IMR-90 (cell line): ENCODE measurements at regions not wholly inside any gene's neighbourhood (a gene's known extent, or its start where the extent isn't known, plus 50 kb on each side); places are given as distances from the start of the nearest gene placed in this dataset.

Experiments
- ATAC-seq: fragments of 200-7000 bp; cut with Tn5 transposase; 2 replicates; pipeline ENCODE4 v1.9.1; 2020; ENCODE audit warnings: low read depth, mild to moderate bottlenecking, moderate library complexity
- BruUV-seq: library from RNA; stranded (reverse); fragments of 400-500 nt; replicated peaks from 2 replicates; lab custom pipeline; 2021; lab: Mats Ljungman, UMichigan
- CTCF ChIA-PET: fragments of 300-600 bp; formaldehyde crosslinking; extraction: SDS; loops from one replicate; lab custom pipeline; 2021; ENCODE audit warnings: antibody characterized with exemption; lab: Yijun Ruan, JAX
- POLR2A ChIA-PET: fragments of 300-600 bp; sonication (Branson Sonifier 250); formaldehyde crosslinking; loops from one replicate; lab custom pipeline; 2022; ENCODE audit warnings: antibody characterized with exemption; ENCODE audit not compliant: unreplicated experiment; lab: Charles Lee
- DNase-seq: peaks from one replicate; pipeline ENCODE4 v3.0.0; 2013
- H2AFZ ChIP-seq: replicated peaks from 2 replicates; pipeline ENCODE3; 2013; ENCODE audit warnings: low read length, mild to moderate bottlenecking; ENCODE audit not compliant: poor library complexity
- H2AK5ac ChIP-seq: 2 replicates; pipeline ENCODE4 v1.6.1; 2013; ENCODE audit warnings: low read depth, low read length, inconsistent platforms
- H2AK9ac ChIP-seq: replicated peaks from 2 replicates; pipeline ENCODE3; 2013; ENCODE audit warnings: mild to moderate bottlenecking, low read depth, low read length, moderate library complexity; ENCODE audit not compliant: poor library complexity
- H2BK120ac ChIP-seq: 2 replicates; pipeline ENCODE4 v1.6.1; 2013; ENCODE audit warnings: low read depth, low read length, inconsistent platforms
- H2BK15ac ChIP-seq: 3 replicates; pipeline ENCODE4 v1.6.1; 2013; ENCODE audit warnings: low read depth, low read length, inconsistent platforms
- H2BK20ac ChIP-seq: 2 replicates; pipeline ENCODE4 v1.6.1; 2013; ENCODE audit warnings: low read depth, mild to moderate bottlenecking, inconsistent platforms, low read length, moderate library complexity
- H2BK5ac ChIP-seq: 2 replicates; pipeline ENCODE4 v1.6.1; 2013; ENCODE audit warnings: mild to moderate bottlenecking, low read depth, low read length, inconsistent platforms; ENCODE audit not compliant: poor library complexity, severe bottlenecking
- H3K14ac ChIP-seq: replicated peaks from 2 replicates; pipeline ENCODE4 v1.6.1; 2013; ENCODE audit warnings: low read depth, low read length, inconsistent platforms
- H3K18ac ChIP-seq: 2 replicates; pipeline ENCODE4 v1.6.1; 2013; ENCODE audit warnings: low read depth, low read length, control low read depth
- H3K23ac ChIP-seq: 2 replicates; pipeline ENCODE4 v1.6.1; 2013; ENCODE audit warnings: low read depth, low read length, inconsistent platforms
- H3K27ac ChIP-seq: 2 replicates; pipeline ENCODE4 v1.5.1; 2013; ENCODE audit warnings: mild to moderate bottlenecking, control low read depth, low read length; ENCODE audit not compliant: insufficient read depth
- H3K27me3 ChIP-seq: 2 replicates; pipeline ENCODE4 v1.6.1; 2013; ENCODE audit warnings: low read length; ENCODE audit not compliant: control insufficient read depth, insufficient read depth
- H3K36me3 ChIP-seq: 2 replicates; pipeline ENCODE4 v1.6.1; 2013; ENCODE audit warnings: low read length, mixed read lengths; ENCODE audit not compliant: control insufficient read depth, insufficient read depth
- H3K4ac ChIP-seq: 2 replicates; pipeline ENCODE4 v1.6.1; 2013; ENCODE audit warnings: low read depth, low read length, inconsistent platforms
- H3K4me1 ChIP-seq: 2 replicates; pipeline ENCODE4 v1.6.1; 2013; ENCODE audit warnings: low read length, mixed read lengths; ENCODE audit not compliant: control insufficient read depth, insufficient read depth
- H3K4me2 ChIP-seq: 2 replicates; pipeline ENCODE4 v1.6.1; 2013; ENCODE audit warnings: low read depth, mild to moderate bottlenecking, control low read depth, low read length, moderate library complexity
- H3K4me3 ChIP-seq: 2 replicates; pipeline ENCODE4 v1.5.1; 2013; ENCODE audit warnings: low read depth, mild to moderate bottlenecking, control low read depth, low read length, moderate library complexity; ENCODE audit not compliant: insufficient read depth
- H3K56ac ChIP-seq: 2 replicates; pipeline ENCODE4 v1.6.1; 2013; ENCODE audit warnings: low read length, inconsistent platforms; ENCODE audit not compliant: insufficient read depth; ENCODE audit errors: extremely low read depth
- H3K79me1 ChIP-seq, 2 experiments: 2 replicates each; pipeline ENCODE4 v1.6.1; 2013; ENCODE audit warnings: low read length in 2 of 2, inconsistent platforms in 1 of 2, low read depth in 1 of 2
- H3K9ac ChIP-seq: 2 replicates; pipeline ENCODE4 v1.6.1; 2013; ENCODE audit warnings: low read depth, low read length, control low read depth
- H3K9me1 ChIP-seq: 2 replicates; pipeline ENCODE4 v1.6.1; 2013; ENCODE audit warnings: low read length, inconsistent platforms; ENCODE audit not compliant: insufficient read depth
- H3K9me3 ChIP-seq: 2 replicates; pipeline ENCODE4 v1.6.1; 2013; ENCODE audit warnings: low read length; ENCODE audit not compliant: control insufficient read depth, insufficient read depth
- H4K20me1 ChIP-seq: 2 replicates; pipeline ENCODE4 v1.6.1; 2013; ENCODE audit warnings: low read length, inconsistent platforms; ENCODE audit not compliant: insufficient read depth
- H4K5ac ChIP-seq: 2 replicates; pipeline ENCODE4 v1.6.1; 2013; ENCODE audit warnings: mild to moderate bottlenecking, low read depth, low read length, control low read depth
- H4K8ac ChIP-seq, 2 experiments: 2 replicates each; pipeline ENCODE4 v1.6.1; 2013; ENCODE audit warnings: low read depth in 2 of 2, low read length in 2 of 2, control low read depth in 1 of 2, inconsistent platforms in 1 of 2
- H4K91ac ChIP-seq: 2 replicates; pipeline ENCODE4 v1.6.1; 2013; ENCODE audit warnings: low read depth, low read length, inconsistent platforms; ENCODE audit not compliant: insufficient read depth
- CHD1 ChIP-seq: IDR thresholded peaks from 2 replicates; pipeline ENCODE4 v1.6.1; 2012; ENCODE audit warnings: low read depth, low read length, improper control_type of control experiment
- MAFK ChIP-seq: IDR thresholded peaks from 2 replicates; pipeline ENCODE4 v1.6.1; 2012; ENCODE audit warnings: low read depth, low read length, improper control_type of control experiment
- WGBS, 2 experiments: methylation state at CpG; one replicate each; pipeline versions ENCODE4 v1.1.5 to v1.1.7; 2013; ENCODE audit warnings: missing lambda C conversion rate in 2 of 2; ENCODE audit not compliant: insufficient read length in 1 of 2; ENCODE audit errors: extremely low coverage in 2 of 2; 5-methylcytosine and 5-hydroxymethylcytosine counted together
- dilution Hi-C: fragments of 300-500 bp; cut with HindIII; formaldehyde crosslinking; loops from one replicate; pipeline ENCODE4 v1.14.3; 2018; ENCODE audit warnings: low sequenced_read_pairs; ENCODE audit not compliant: unreplicated experiment
- in situ Hi-C: fragments of 300-500 bp; cut with MboI; formaldehyde crosslinking; loops from 3 replicates; pipeline ENCODE4 v1.14.3; 2019; ENCODE audit warnings: low sequenced_read_pairs, inconsistent platforms, mixed read lengths
- intact Hi-C: fragments of 100-400 bp; cut with micrococcal nuclease; formaldehyde crosslinking; loops from 2 replicates; pipeline ENCODE4 v1.10.0; 2022
- TF ChIP-seq, protein P1 (sequence below): fragments of 150-350 bp; IDR thresholded peaks from 2 replicates; pipeline ENCODE4 v1.6.1; 2016; ENCODE audit warnings: low read depth, mild to moderate bottlenecking, low read length, moderate library complexity, borderline replicate concordance

GRCh38 chr4:132863619-132864018, 285.5 kb upstream of the PCDH10 start:
- Histone ChIP-seq H4K5ac (no peak overlapping the region), H3K23ac (no peak overlapping the region), H3K79me1 (no peaks in the 10 kb centered on the region)

More at GRCh38 chr4:132863619-132864018, 285.5 kb upstream of the PCDH10 start:
- intact Hi-C loops = no loop called here
- Histone ChIP-seq H3K27me3 (no peaks in the 10 kb centered on the region), H2BK120ac (no peak overlapping the region), H3K9ac (no peak overlapping the region), H3K4me1 (no peaks in the 10 kb centered on the region), H4K20me1 (no peaks in the 10 kb centered on the region), H2BK5ac (no peak overlapping the region), H3K56ac (no peak overlapping the region), H2AFZ (no peak overlapping the region), H2AK9ac (no peak overlapping the region), H3K9me1 (no peaks in the 10 kb centered on the region), H3K4me2 (no peak overlapping the region), H3K4me3 (no peak overlapping the region), H3K36me3 (no peaks in the 10 kb centered on the region), H2BK15ac (no peak overlapping the region), H4K8ac (no peak overlapping the region), H3K14ac (no peak overlapping the region), H3K9me3 (peaks cover 16% of the 10 kb centered on the region; the same call in 1 of the 2 replicates), H3K4ac (no peak overlapping the region), H3K27ac (no peak overlapping the region), H2AK5ac (no peak overlapping the region), H2BK20ac (no peak overlapping the region), H4K91ac (no peak overlapping the region), H3K18ac (no peak overlapping the region)
- no CpG with 5 or more reads among the region's 1 CpG for WGBS, 2 experiments
- DNase-seq (no peak), ATAC-seq (no peak)
- CTCF ChIA-PET = no interaction called here
- POLR2A ChIA-PET = no interaction called here
- TF ChIP-seq MAFK (peak; percentile 63), CHD1 (no peak)
- TF ChIP-seq, protein P1, sequence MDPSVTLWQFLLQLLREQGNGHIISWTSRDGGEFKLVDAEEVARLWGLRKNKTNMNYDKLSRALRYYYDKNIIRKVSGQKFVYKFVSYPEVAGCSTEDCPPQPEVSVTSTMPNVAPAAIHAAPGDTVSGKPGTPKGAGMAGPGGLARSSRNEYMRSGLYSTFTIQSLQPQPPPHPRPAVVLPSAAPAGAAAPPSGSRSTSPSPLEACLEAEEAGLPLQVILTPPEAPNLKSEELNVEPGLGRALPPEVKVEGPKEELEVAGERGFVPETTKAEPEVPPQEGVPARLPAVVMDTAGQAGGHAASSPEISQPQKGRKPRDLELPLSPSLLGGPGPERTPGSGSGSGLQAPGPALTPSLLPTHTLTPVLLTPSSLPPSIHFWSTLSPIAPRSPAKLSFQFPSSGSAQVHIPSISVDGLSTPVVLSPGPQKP = no peak
- in situ Hi-C loops = no loop called here
- dilution Hi-C loops = no loop called here
- BruUV-seq = no TSS peak
